IPS DF 4.7 (cell line): ENCODE measurements at regions not wholly inside any gene's neighbourhood (a gene's known extent, or its start where the extent isn't known, plus 50 kb on each side); places are given as distances from the start of the nearest gene placed in this dataset.

Experiments used
- DNase-seq: peaks from one replicate; pipeline ENCODE4 v3.0.0-alpha.2; 2013; ENCODE audit warnings: low spot score; ENCODE audit errors: extremely low read depth

GRCh38 chr20:11847827-11848226, 69.9 kb upstream of the BTBD3 start:
- DNase-seq: no peak

GRCh38 chr20:11849270-11849915, 68.3 kb upstream of the BTBD3 start:
- no peak for DNase-seq

GRCh38 chr20:11849976-11850670, 67.6 kb upstream of the BTBD3 start:
- DNase-seq: no peak

- no peak for DNase-seq
Measured at GRCh38 chr20:11850901-11851300, 66.8 kb upstream of the BTBD3 start.

GRCh38 chr20:11851646-11852045, 66.0 kb upstream of the BTBD3 start:
- DNase-seq: no peak

- no peak for DNase-seq
Measured at GRCh38 chr20:11852189-11852588, 65.5 kb upstream of the BTBD3 start.

GRCh38 chr20:11852811-11853210, 64.9 kb upstream of the BTBD3 start:
- DNase-seq: no peak

- DNase-seq: no peak
Measured at GRCh38 chr20:11853359-11853758, 64.3 kb upstream of the BTBD3 start.

GRCh38 chr20:11861479-11861878, 56.2 kb upstream of the BTBD3 start:
- DNase-seq: no peak

- DNase-seq: no peak
Measured at GRCh38 chr20:11867291-11867919, 50.3 kb upstream of the BTBD3 start.
